HEK293 (cell line): ENCODE measurements at regions not wholly inside any gene's neighbourhood (a gene's known extent, or its start where the extent isn't known, plus 50 kb on each side); places are given as distances from the start of the nearest gene placed in this dataset.

Experiments
- CTCF ChIA-PET: fragments of 350-600 bp; formaldehyde crosslinking; extraction: SDS; loops from one replicate; lab custom pipeline; 2021; ENCODE audit warnings: antibody characterized with exemption; lab: Yijun Ruan, JAX
- POLR2A ChIA-PET: fragments of 300-600 bp; formaldehyde crosslinking; extraction: SDS; loops from one replicate; lab custom pipeline; 2020; ENCODE audit warnings: antibody characterized with exemption, inconsistent platforms; lab: Yijun Ruan, JAX
- H3K27ac ChIP-seq: fragments of 200-500 bp; sonication (Bioruptor generic); 2 replicates; pipeline ENCODE4 v1.5.1; 2014; ENCODE audit warnings: low read depth, low read length, control low read depth, inconsistent platforms; ENCODE audit errors: extremely low read depth
- H3K36me3 ChIP-seq, 2 experiments: fragments of 200-500 bp in 1 of 2; sonication (Bioruptor generic) in 1 of 2; 1 replicate in 1 of 2; 2 replicates in 1 of 2; pipeline ENCODE4 v1.5.1; 2014 to 2017; ENCODE audit warnings: inconsistent platforms in 2 of 2, low read length in 2 of 2; ENCODE audit not compliant: control insufficient read depth in 2 of 2, insufficient read depth in 1 of 2
- H3K4me1 ChIP-seq: fragments of 200-500 bp; sonication (Bioruptor generic); 2 replicates; pipeline ENCODE4 v1.5.1; 2014; ENCODE audit warnings: mild to moderate bottlenecking, low read length, inconsistent platforms; ENCODE audit not compliant: control insufficient read depth, insufficient read depth
- H3K4me3 ChIP-seq: 2 replicates; pipeline ENCODE4 v1.5.1; 2011; ENCODE audit warnings: low read depth, mild to moderate bottlenecking, control low read depth, low read length, moderate library complexity
- H3K9me3 ChIP-seq: fragments of 200-500 bp; sonication (Bioruptor generic); 2 replicates; pipeline ENCODE4 v1.5.1; 2014; ENCODE audit warnings: low read depth, low read length, inconsistent platforms; ENCODE audit not compliant: control insufficient read depth, insufficient read depth
- FEZF1 ChIP-seq: fragments of 450-650 bp; formaldehyde crosslinking; IDR thresholded peaks from 2 replicates; pipeline ENCODE4 v1.5.1; 2016; ENCODE audit warnings: missing biosample characterization, missing genetic modification characterization
- SALL2 ChIP-seq: fragments of 450-650 bp; formaldehyde crosslinking; IDR thresholded peaks from 2 replicates; pipeline ENCODE4 v1.5.0; 2017; ENCODE audit warnings: missing biosample characterization, mild to moderate bottlenecking, missing genetic modification characterization, borderline replicate concordance
- ZIC2 ChIP-seq: fragments of 450-650 bp; formaldehyde crosslinking; IDR thresholded peaks from 2 replicates; pipeline ENCODE4 v1.5.1; 2016; ENCODE audit warnings: missing biosample characterization, missing genetic modification characterization
- ZNF184 ChIP-seq: fragments of 450-650 bp; IDR thresholded peaks from 2 replicates; pipeline ENCODE4 v1.5.1; 2018; ENCODE audit warnings: missing biosample characterization, mild to moderate bottlenecking, missing genetic modification characterization
- ZNF266 ChIP-seq: fragments of 450-650 bp; formaldehyde crosslinking; IDR thresholded peaks from 2 replicates; pipeline ENCODE4 v1.5.1; 2016; ENCODE audit warnings: missing biosample characterization, missing genetic modification characterization, low read depth
- ZNF341 ChIP-seq: fragments of 450-650 bp; formaldehyde crosslinking; IDR thresholded peaks from 2 replicates; pipeline ENCODE4; 2016; ENCODE audit warnings: low read depth, missing biosample characterization, missing genetic modification characterization
- ZNF416 ChIP-seq: fragments of 450-650 bp; formaldehyde crosslinking; IDR thresholded peaks from 2 replicates; pipeline ENCODE4 v1.5.1; 2016; ENCODE audit warnings: missing biosample characterization, missing genetic modification characterization
- ZNF423 ChIP-seq: fragments of 450-650 bp; formaldehyde crosslinking; IDR thresholded peaks from 2 replicates; pipeline ENCODE4 v1.5.1; 2016; ENCODE audit warnings: missing biosample characterization, missing genetic modification characterization
- ZNF596 ChIP-seq: fragments of 450-650 bp; IDR thresholded peaks from 2 replicates; pipeline ENCODE4 v1.5.0; 2018; ENCODE audit warnings: missing biosample characterization, mild to moderate bottlenecking, missing genetic modification characterization, moderate library complexity
- ZNF670 ChIP-seq: fragments of 450-650 bp; formaldehyde crosslinking; IDR thresholded peaks from 2 replicates; pipeline ENCODE4 v1.5.1; 2016; ENCODE audit warnings: missing biosample characterization, missing genetic modification characterization, low read depth
- TF ChIP-seq, protein P1 (sequence below): fragments of 450-650 bp; formaldehyde crosslinking; IDR thresholded peaks from 2 replicates; pipeline ENCODE4 v1.5.0; 2017; ENCODE audit warnings: missing biosample characterization, missing genetic modification characterization, borderline replicate concordance
- TF ChIP-seq, protein P2 (sequence below): fragments of 450-650 bp; formaldehyde crosslinking; IDR thresholded peaks from 2 replicates; pipeline ENCODE4 v1.5.1; 2016; ENCODE audit warnings: missing biosample characterization, missing genetic modification characterization
- TF ChIP-seq, protein P3 (sequence below): fragments of 450-650 bp; formaldehyde crosslinking; IDR thresholded peaks from 2 replicates; pipeline ENCODE4 v1.5.1; 2016; ENCODE audit warnings: missing biosample characterization, missing genetic modification characterization
- TF ChIP-seq, protein P4 (sequence below): fragments of 450-650 bp; formaldehyde crosslinking; IDR thresholded peaks from 2 replicates; pipeline ENCODE4; 2016; ENCODE audit warnings: missing biosample characterization, missing genetic modification characterization
- TF ChIP-seq, protein P5 (sequence below): fragments of 450-650 bp; formaldehyde crosslinking; IDR thresholded peaks from 2 replicates; pipeline ENCODE4 v1.5.1; 2016; ENCODE audit warnings: missing biosample characterization, missing genetic modification characterization
- TF ChIP-seq, protein P6 (sequence below): fragments of 450-650 bp; IDR thresholded peaks from 2 replicates; pipeline ENCODE4 v1.5.1; 2018; ENCODE audit warnings: missing biosample characterization, missing genetic modification characterization
- TF ChIP-seq, protein P7 (sequence below): fragments of 450-650 bp; formaldehyde crosslinking; IDR thresholded peaks from 2 replicates; pipeline ENCODE4 v1.5.1; 2016; ENCODE audit warnings: missing biosample characterization, missing genetic modification characterization
- TF ChIP-seq, protein P8 (sequence below): fragments of 450-650 bp; formaldehyde crosslinking; IDR thresholded peaks from 2 replicates; pipeline ENCODE4 v1.5.1; 2016; ENCODE audit warnings: missing biosample characterization, missing genetic modification characterization, borderline replicate concordance

DNA sequence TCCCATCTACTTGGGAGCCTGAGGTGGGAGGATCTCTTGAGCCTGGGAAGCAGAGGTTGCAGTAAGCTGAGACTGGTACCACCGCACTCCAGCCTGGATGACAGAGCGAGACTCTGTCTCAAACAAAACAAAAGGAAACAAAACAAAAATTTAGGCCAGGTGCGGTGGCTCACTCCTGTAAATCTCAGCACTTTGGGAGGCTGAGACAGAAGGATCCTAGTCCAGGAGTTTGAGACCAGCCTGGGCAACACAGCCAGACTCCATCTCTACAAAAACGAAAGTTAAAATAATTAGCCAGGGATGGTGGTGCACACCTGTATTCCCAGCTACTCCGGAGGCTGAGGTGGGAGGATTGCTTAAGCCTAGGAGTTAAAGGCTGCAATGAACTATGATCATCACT, 183.2 kb upstream of the ZNF217 start:
- no peaks in the 10 kb centered on the region for H3K4me1 ChIP-seq
- H3K9me3 ChIP-seq, result no peaks in the 10 kb centered on the region
- CTCF ChIA-PET, result interaction anchor here (0.7 kb wide), 1 partner anchor 423 kb away, joined by 3 read pairs; no protein-coding TSS in a partner anchor
- POLR2A ChIA-PET, result no interaction called here
- no peak for TF ChIP-seq ZNF266 (tag by site-specific recombination)
- TF ChIP-seq SALL2 (tag by site-specific recombination), result no peak
- TF ChIP-seq FEZF1 (tag by site-specific recombination), result no peak
- TF ChIP-seq, protein P1, sequence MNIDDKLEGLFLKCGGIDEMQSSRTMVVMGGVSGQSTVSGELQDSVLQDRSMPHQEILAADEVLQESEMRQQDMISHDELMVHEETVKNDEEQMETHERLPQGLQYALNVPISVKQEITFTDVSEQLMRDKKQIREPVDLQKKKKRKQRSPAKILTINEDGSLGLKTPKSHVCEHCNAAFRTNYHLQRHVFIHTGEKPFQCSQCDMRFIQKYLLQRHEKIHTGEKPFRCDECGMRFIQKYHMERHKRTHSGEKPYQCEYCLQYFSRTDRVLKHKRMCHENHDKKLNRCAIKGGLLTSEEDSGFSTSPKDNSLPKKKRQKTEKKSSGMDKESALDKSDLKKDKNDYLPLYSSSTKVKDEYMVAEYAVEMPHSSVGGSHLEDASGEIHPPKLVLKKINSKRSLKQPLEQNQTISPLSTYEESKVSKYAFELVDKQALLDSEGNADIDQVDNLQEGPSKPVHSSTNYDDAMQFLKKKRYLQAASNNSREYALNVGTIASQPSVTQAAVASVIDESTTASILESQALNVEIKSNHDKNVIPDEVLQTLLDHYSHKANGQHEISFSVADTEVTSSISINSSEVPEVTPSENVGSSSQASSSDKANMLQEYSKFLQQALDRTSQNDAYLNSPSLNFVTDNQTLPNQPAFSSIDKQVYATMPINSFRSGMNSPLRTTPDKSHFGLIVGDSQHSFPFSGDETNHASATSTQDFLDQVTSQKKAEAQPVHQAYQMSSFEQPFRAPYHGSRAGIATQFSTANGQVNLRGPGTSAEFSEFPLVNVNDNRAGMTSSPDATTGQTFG, result no peak
- no peak for TF ChIP-seq ZNF596 (tag by site-specific recombination)
- TF ChIP-seq, protein P2, sequence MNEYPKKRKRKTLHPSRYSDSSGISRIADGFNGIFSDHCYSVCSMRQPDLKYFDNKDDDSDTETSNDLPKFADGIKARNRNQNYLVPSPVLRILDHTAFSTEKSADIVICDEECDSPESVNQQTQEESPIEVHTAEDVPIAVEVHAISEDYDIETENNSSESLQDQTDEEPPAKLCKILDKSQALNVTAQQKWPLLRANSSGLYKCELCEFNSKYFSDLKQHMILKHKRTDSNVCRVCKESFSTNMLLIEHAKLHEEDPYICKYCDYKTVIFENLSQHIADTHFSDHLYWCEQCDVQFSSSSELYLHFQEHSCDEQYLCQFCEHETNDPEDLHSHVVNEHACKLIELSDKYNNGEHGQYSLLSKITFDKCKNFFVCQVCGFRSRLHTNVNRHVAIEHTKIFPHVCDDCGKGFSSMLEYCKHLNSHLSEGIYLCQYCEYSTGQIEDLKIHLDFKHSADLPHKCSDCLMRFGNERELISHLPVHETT (tag by site-specific recombination), result no peak
- TF ChIP-seq ZNF670, result no peak
- TF ChIP-seq, protein P3, sequence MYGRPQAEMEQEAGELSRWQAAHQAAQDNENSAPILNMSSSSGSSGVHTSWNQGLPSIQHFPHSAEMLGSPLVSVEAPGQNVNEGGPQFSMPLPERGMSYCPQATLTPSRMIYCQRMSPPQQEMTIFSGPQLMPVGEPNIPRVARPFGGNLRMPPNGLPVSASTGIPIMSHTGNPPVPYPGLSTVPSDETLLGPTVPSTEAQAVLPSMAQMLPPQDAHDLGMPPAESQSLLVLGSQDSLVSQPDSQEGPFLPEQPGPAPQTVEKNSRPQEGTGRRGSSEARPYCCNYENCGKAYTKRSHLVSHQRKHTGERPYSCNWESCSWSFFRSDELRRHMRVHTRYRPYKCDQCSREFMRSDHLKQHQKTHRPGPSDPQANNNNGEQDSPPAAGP (tag by site-specific recombination), result no peak
- no peak for TF ChIP-seq ZNF423
- no peak for TF ChIP-seq ZNF184 (tag by site-specific recombination)
- no peak for TF ChIP-seq ZNF416 (tag by site-specific recombination)
- no peak for TF ChIP-seq ZNF341 (tag by site-specific recombination)
- TF ChIP-seq, protein P4, sequence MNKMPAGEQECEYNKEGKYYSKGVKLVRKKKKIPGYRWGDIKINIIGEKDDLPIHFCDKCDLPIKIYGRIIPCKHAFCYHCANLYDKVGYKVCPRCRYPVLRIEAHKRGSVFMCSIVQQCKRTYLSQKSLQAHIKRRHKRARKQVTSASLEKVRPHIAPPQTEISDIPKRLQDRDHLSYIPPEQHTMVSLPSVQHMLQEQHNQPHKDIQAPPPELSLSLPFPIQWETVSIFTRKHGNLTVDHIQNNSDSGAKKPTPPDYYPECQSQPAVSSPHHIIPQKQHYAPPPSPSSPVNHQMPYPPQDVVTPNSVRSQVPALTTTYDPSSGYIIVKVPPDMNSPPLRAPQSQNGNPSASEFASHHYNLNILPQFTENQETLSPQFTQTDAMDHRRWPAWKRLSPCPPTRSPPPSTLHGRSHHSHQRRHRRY (tag by site-specific recombination), result no peak
- TF ChIP-seq, protein P5, sequence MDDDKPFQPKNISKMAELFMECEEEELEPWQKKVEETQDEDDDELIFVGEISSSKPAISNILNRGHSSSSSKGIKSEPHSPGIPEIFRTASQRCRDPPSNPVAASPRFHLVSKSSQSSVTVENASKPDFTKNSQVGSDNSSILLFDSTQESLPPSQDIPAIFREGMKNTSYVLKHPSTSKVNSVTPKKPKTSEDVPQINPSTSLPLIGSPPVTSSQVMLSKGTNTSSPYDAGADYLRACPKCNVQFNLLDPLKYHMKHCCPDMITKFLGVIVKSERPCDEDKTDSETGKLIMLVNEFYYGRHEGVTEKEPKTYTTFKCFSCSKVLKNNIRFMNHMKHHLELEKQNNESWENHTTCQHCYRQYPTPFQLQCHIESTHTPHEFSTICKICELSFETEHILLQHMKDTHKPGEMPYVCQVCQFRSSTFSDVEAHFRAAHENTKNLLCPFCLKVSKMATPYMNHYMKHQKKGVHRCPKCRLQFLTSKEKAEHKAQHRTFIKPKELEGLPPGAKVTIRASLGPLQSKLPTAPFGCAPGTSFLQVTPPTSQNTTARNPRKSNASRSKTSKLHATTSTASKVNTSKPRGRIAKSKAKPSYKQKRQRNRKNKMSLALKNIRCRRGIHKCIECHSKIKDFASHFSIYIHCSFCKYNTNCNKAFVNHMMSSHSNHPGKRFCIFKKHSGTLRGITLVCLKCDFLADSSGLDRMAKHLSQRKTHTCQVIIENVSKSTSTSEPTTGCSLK (tag by site-specific recombination), result no peak
- H3K36me3 ChIP-seq, result no peaks in the 10 kb centered on the region
- H3K27ac ChIP-seq, result no peak overlapping the region
- H3K4me3 ChIP-seq, result no peak overlapping the region

DNA sequence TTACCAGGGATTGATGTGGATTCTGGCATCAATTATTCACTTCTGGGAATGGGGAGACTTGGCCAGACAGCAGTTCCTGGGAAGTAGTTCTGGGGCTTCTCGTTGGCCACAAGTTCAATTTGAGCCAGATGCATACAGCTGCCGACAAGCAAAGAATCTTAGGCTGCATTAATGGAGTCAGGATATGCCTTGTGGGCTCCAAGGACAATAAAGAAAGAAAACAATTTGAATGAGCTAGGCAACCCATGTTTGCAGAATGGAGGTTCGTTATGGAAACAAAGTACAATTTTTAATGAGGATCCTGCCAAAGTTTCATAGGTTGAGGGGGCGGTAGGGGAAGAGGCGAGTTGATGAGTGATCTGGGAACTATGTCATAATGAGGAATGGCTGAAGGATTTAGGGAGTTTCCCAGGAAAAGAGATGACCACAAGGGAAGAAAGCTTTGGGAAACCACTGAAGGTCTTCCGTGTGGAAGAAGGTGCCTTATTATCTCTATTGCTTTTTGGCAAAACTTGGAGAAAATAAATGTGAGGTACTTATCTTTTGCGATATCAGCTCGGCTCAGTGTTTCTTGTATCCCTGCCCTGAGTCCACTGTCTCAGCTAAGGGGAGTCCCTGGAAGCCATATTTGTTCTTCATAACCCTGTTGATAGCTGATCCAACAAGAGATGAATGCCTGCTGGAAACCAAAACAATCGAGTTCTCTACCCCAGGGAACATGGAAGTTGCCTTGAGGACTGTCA, 181.0 kb upstream of the ZNF217 start:
- POLR2A ChIA-PET, result interaction anchor here (1.0 kb wide), 1 partner anchor 35 kb away, joined by 3 read pairs; no protein-coding TSS in a partner anchor
- TF ChIP-seq, protein P6, sequence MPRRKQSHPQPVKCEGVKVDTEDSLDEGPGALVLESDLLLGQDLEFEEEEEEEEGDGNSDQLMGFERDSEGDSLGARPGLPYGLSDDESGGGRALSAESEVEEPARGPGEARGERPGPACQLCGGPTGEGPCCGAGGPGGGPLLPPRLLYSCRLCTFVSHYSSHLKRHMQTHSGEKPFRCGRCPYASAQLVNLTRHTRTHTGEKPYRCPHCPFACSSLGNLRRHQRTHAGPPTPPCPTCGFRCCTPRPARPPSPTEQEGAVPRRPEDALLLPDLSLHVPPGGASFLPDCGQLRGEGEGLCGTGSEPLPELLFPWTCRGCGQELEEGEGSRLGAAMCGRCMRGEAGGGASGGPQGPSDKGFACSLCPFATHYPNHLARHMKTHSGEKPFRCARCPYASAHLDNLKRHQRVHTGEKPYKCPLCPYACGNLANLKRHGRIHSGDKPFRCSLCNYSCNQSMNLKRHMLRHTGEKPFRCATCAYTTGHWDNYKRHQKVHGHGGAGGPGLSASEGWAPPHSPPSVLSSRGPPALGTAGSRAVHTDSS, result no peak
- TF ChIP-seq ZIC2 (tag by site-specific recombination), result no peak
- TF ChIP-seq, protein P7, sequence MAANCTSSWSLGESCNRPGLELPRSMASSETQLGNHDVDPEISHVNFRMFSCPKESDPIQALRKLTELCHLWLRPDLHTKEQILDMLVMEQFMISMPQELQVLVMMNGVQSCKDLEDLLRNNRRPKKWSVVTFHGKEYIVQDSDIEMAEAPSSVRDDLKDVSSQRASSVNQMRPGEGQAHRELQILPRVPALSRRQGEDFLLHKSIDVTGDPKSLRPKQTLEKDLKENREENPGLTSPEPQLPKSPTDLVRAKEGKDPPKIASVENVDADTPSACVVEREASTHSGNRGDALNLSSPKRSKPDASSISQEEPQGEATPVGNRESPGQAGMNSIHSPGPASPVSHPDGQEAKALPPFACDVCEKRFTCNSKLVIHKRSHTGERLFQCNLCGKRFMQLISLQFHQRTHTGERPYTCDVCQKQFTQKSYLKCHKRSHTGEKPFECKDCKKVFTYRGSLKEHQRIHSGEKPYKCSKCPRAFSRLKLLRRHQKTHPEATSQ (tag by site-specific recombination), result no peak
- TF ChIP-seq, protein P8, sequence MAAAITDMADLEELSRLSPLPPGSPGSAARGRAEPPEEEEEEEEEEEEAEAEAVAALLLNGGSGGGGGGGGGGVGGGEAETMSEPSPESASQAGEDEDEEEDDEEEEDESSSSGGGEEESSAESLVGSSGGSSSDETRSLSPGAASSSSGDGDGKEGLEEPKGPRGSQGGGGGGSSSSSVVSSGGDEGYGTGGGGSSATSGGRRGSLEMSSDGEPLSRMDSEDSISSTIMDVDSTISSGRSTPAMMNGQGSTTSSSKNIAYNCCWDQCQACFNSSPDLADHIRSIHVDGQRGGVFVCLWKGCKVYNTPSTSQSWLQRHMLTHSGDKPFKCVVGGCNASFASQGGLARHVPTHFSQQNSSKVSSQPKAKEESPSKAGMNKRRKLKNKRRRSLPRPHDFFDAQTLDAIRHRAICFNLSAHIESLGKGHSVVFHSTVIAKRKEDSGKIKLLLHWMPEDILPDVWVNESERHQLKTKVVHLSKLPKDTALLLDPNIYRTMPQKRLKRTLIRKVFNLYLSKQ (tag by site-specific recombination), result no peak
- TF ChIP-seq, all 188 proteins: peak for 0
- Histone ChIP-seq H3K27ac (no peak overlapping the region), H3K9me3 (no peaks in the 10 kb centered on the region), H3K4me1 (no peaks in the 10 kb centered on the region), H3K4me3 (no peak overlapping the region), H3K36me3 (no peaks in the 10 kb centered on the region)
- CTCF ChIA-PET, result interaction anchor here (0.6 to 1.4 kb wide), 3 partner anchors 81 to 196 kb away, joined by 3 to 6 read pairs (median 5); no protein-coding TSS in a partner anchor
